ENCODE measurements at regions not wholly inside any gene's neighbourhood (a gene's known extent, or its start where the extent isn't known, plus 50 kb on each side); places are given as distances from the start of the nearest gene placed in this dataset.

DNA sequence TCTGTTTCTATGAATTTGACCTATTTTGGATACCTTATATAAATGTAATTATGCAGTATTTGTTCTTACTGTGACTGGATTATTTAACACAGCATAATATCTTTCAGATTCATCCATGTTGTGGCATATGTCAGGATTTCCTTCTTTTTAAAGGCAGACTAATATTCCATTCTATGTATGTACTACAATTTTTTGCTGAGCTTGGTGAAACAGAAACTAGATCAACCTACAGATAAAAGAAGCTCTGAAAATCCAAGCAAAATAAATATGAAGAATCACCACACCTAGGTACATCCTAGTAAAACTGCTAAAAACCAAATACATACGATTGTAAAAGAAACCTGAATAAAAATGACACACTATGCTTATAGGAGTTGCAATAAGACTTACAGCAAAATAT, 300.5 kb downstream of the HTR7 start:
- TF ChIP-seq POLR2AphosphoS5 (IDR thresholded peaks at IDR 0.05; ENCODE audit: borderline replicate concordance, low read depth, low read length): no peak
- TF ChIP-seq EZH2 (IDR thresholded peaks at IDR 0.05): no peak
